HepG2 (cell line): ENCODE measurements at regions not wholly inside any gene's neighbourhood (a gene's known extent, or its start where the extent isn't known, plus 50 kb on each side); places are given as distances from the start of the nearest gene placed in this dataset.

ENCODE experiments used
- ATAC-seq: fragments of 200-7000 bp; cut with Tn5 transposase; 3 replicates; pipeline ENCODE4 v1.9.1; 2020; ENCODE audit warnings: mild to moderate bottlenecking, moderate library complexity
- BruUV-seq: library from RNA; stranded (reverse); fragments of 400-500 nt; replicated peaks from 2 replicates; lab custom pipeline; 2021; lab: Mats Ljungman, UMichigan
- CTCF ChIA-PET: fragments of 300-600 bp; formaldehyde crosslinking; extraction: SDS; loops from one replicate; lab custom pipeline; 2021; ENCODE audit warnings: low total read pairs, inconsistent platforms, low intra/inter-chr PET ratio; lab: Yijun Ruan, JAX
- POLR2A ChIA-PET: fragments of 350-600 bp; sonication (Branson Sonifier 250); formaldehyde crosslinking; loops from one replicate; lab custom pipeline; 2020; ENCODE audit warnings: antibody characterized with exemption, inconsistent platforms; lab: Yijun Ruan, JAX
- DNase-seq: peaks from one replicate; pipeline ENCODE4 v3.0.0-alpha.2; 2015; ENCODE audit warnings: low spot score
- FAIRE-seq: peaks from 3 replicates; lab custom pipeline; 2011; peaks lifted over from hg19 to GRCh38; lab: Jason Lieb, UNC
- H2AFZ ChIP-seq: one replicate; pipeline ENCODE4 v1.6.1; 2011; ENCODE audit warnings: low read length, inconsistent platforms
- H3K27ac ChIP-seq: fragments of 300-600 bp; 3 replicates; pipeline ENCODE4 v1.8.0; 2011; ENCODE audit warnings: mixed run types, mild to moderate bottlenecking, mixed read lengths, low read length, inconsistent platforms; ENCODE audit not compliant: insufficient read depth; ENCODE audit errors: extremely low read length
- H3K27me3 ChIP-seq, 2 experiments: fragments of 200-600 bp in 1 of 2; 2 replicates in 1 of 2; 3 replicates in 1 of 2; pipeline versions ENCODE4 v1.6.0 to v1.8.0; 2011; ENCODE audit warnings: low read length in 2 of 2, mild to moderate bottlenecking in 2 of 2, moderate library complexity in 2 of 2, inconsistent platforms in 1 of 2; ENCODE audit not compliant: insufficient read depth in 2 of 2, control insufficient read depth in 1 of 2
- H3K36me3 ChIP-seq, 2 experiments: fragments of 200-600 bp in 1 of 2; replicated peaks in 1 of 2; 2 replicates in 1 of 2; 3 replicates in 1 of 2; pipeline versions ENCODE4 v1.5.1 to v1.8.0; 2011; ENCODE audit warnings: low read length in 2 of 2, inconsistent platforms in 1 of 2; ENCODE audit not compliant: insufficient read depth in 2 of 2, control insufficient read depth in 1 of 2
- H3K4me1 ChIP-seq: 2 replicates; pipeline ENCODE4 v1.5.1; 2012; ENCODE audit warnings: low read length, inconsistent platforms; ENCODE audit not compliant: insufficient read depth
- H3K4me2 ChIP-seq: 2 replicates; pipeline ENCODE4 v1.6.0; 2011; ENCODE audit warnings: low read depth, low read length, inconsistent platforms
- H3K4me3 ChIP-seq, 3 experiments: fragments of 200-600 bp in 1 of 3; sonication (generic), shearing (Covaris generic) in 1 of 3; replicated peaks in 1 of 3; 2 replicates each; pipeline ENCODE4 v1.5.1; 2011 to 2016; ENCODE audit warnings: low read length in 3 of 3, inconsistent platforms in 2 of 3, low read depth in 2 of 3, mild to moderate bottlenecking in 2 of 3, control low read depth in 1 of 3, mixed read lengths in 1 of 3; ENCODE audit not compliant: insufficient read depth in 1 of 3
- H3K79me2 ChIP-seq: one replicate; pipeline ENCODE4 v1.6.1; 2011; ENCODE audit warnings: low read length, inconsistent platforms; ENCODE audit not compliant: insufficient read depth
- H3K9ac ChIP-seq: 2 replicates; pipeline ENCODE4 v1.6.0; 2011; ENCODE audit warnings: mild to moderate bottlenecking, low read depth, low read length, inconsistent platforms; ENCODE audit not compliant: insufficient read depth
- H3K9me3 ChIP-seq: 2 replicates; pipeline ENCODE4 v1.5.1; 2012; ENCODE audit warnings: mild to moderate bottlenecking, low read length
- H4K20me1 ChIP-seq: 2 replicates; pipeline ENCODE4 v1.6.0; 2011; ENCODE audit warnings: inconsistent platforms, mild to moderate bottlenecking, low read length, moderate library complexity; ENCODE audit not compliant: insufficient read depth
- CEBPB ChIP-seq: IDR thresholded peaks from 2 replicates; pipeline ENCODE4 v1.6.1; 2011; ENCODE audit warnings: low read depth, low read length, improper control_type of control experiment, borderline replicate concordance
- NR2F1 ChIP-seq, 2 experiments: fragments of 450-650 bp in 1 of 2; formaldehyde crosslinking in 1 of 2; IDR thresholded peaks; 2 replicates each; pipeline versions ENCODE4 v1.5.0 to v1.6.1; 2016 to 2020; ENCODE audit warnings: mild to moderate bottlenecking in 1 of 2, missing compliant biosample characterization in 1 of 2, missing genetic modification reagents in 1 of 2, moderate library complexity in 1 of 2
- TRIM24 ChIP-seq: sonication (generic); formaldehyde crosslinking; IDR thresholded peaks from 2 replicates; pipeline ENCODE4 v1.8.0; 2022; ENCODE audit warnings: mild to moderate bottlenecking, missing genetic modification reagents
- ZBTB7A ChIP-seq: sonication (generic); formaldehyde crosslinking; IDR thresholded peaks from 2 replicates; pipeline ENCODE4 v1.8.0; 2022; ENCODE audit warnings: mild to moderate bottlenecking, missing genetic modification reagents
- ZNF12 ChIP-seq: sonication (generic); formaldehyde crosslinking; IDR thresholded peaks from 2 replicates; pipeline ENCODE4 v1.5.0; 2020; ENCODE audit warnings: missing genetic modification reagents
- ZNF329 ChIP-seq: sonication (generic); formaldehyde crosslinking; IDR thresholded peaks from 2 replicates; pipeline ENCODE4 v1.9.0; 2021; ENCODE audit warnings: low read depth, mild to moderate bottlenecking, missing genetic modification reagents
- WGBS: methylation state at CpG from one replicate; pipeline ENCODE4 v1.1.6; 2017; ENCODE audit warnings: low lambda C conversion rate; 5-methylcytosine and 5-hydroxymethylcytosine counted together
- in situ Hi-C: cut with HindIII; loops from 2 replicates; pipeline ENCODE4 v1.10.0; 2017; ENCODE audit warnings: low pct_unique_long_range_greater_than_20kb; ENCODE audit not compliant: extremely low pct_ligation_motif_present
- intact Hi-C: fragments of 100-400 bp; cut with micrococcal nuclease; formaldehyde crosslinking; loops from one replicate; pipeline ENCODE4 v1.10.0; 2022; ENCODE audit not compliant: unreplicated experiment
- TF ChIP-seq, protein P1 (sequence below): sonication (generic); formaldehyde crosslinking; IDR thresholded peaks from 2 replicates; pipeline ENCODE4 v1.8.0; 2022; ENCODE audit warnings: low read depth, missing genetic modification reagents
- TF ChIP-seq, protein P2 (sequence below): sonication (generic); formaldehyde crosslinking; IDR thresholded peaks from 2 replicates; pipeline ENCODE4 v1.4.0; 2020; ENCODE audit warnings: missing genetic modification reagents, low read depth, mild to moderate bottlenecking, borderline replicate concordance

DNA sequence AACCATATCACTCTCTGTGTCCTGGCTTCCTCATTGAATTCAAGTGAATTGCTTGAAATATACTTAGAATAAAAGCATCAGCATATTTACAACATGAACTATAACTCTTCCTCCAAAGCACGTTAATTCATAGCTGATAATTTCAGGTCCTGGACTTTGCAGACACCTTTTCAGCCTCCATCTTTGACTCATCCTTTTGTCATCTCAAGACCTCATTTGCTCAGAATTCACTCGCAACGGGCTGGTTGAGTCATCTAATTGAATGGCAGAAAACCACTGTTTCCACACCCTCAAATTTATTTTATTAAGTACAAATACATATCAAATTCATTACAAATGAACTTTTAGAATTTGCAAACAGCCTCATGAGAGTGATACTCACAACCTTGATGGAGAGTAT lies 545.7 kb downstream of the GATA3 start:
- H2AFZ ChIP-seq = no peak overlapping the region
- no peaks in the 10 kb centered on the region for H3K4me1 ChIP-seq
- CTCF ChIA-PET = no interaction called here
- peaks cover 8% of the 10 kb centered on the region; the same call in 1 of the 2 replicates for H3K9me3 ChIP-seq
- no peak overlapping the region for H3K9ac ChIP-seq
- BruUV-seq = no TSS peak
- H3K4me2 ChIP-seq = no peak overlapping the region
- H3K27me3 ChIP-seq = no peaks in the 10 kb centered on the region
- 1% methylated on average over 3 of the region's 3 CpGs for WGBS
- in situ Hi-C loops (no loop called here), intact Hi-C loops (no loop called here)
- TF ChIP-seq ZBTB7A = no peak
- TF ChIP-seq CEBPB = no peak
- TF ChIP-seq, protein P1, sequence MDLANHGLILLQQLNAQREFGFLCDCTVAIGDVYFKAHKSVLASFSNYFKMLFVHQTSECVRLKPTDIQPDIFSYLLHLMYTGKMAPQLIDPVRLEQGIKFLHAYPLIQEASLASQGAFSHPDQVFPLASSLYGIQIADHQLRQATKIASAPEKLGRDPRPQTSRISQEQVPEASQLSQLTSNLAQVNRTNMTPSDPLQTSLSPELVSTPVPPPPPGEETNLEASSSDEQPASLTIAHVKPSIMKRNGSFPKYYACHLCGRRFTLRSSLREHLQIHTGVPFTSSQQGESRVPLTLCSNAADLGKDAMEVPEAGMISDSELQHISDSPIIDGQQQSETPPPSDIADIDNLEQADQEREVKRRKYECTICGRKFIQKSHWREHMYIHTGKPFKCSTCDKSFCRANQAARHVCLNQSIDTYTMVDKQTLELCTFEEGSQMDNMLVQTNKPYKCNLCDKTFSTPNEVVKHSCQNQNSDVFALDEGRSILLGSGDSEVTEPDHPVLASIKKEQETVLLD (CRISPR knock-in tag) = no peak
- no peak for TF ChIP-seq ZNF12
- TF ChIP-seq NR2F1 (CRISPR knock-in tag; IDR thresholded peaks at IDR 0.05) = no peak
- no peak for TF ChIP-seq ZNF329 (CRISPR knock-in tag)
- TF ChIP-seq TRIM24 (CRISPR knock-in tag) = no peak
- TF ChIP-seq, protein P2, sequence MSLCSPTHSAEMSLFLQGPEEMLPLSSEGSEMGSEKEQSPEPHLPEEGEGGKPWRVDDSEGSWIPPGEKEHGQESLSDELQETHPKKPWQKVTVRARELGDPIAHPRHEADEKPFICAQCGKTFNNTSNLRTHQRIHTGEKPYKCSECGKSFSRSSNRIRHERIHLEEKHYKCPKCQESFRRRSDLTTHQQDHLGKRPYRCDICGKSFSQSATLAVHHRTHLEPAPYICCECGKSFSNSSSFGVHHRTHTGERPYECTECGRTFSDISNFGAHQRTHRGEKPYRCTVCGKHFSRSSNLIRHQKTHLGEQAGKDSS = no peak
- no peaks in the 10 kb centered on the region for H4K20me1 ChIP-seq
- no peak overlapping the region for H3K4me3 ChIP-seq
- no peaks in the 10 kb centered on the region for H3K36me3 ChIP-seq
- no peak overlapping the region for H3K27ac ChIP-seq
- POLR2A ChIA-PET = no interaction called here
- ATAC-seq = no peak
- H3K79me2 ChIP-seq = no peaks in the 10 kb centered on the region
- no peak for FAIRE-seq
- DNase-seq = no peak
